ENCODE measurements at regions not wholly inside any gene's neighbourhood (a gene's known extent, or its start where the extent isn't known, plus 50 kb on each side); places are given as distances from the start of the nearest gene placed in this dataset.

- TF ChIP-seq CTCF (IDR thresholded peaks at IDR 0.05; ENCODE audit: insufficient read depth, low read length, poor library complexity, severe bottlenecking) (no peak), EZH2phosphoT487 (conservative IDR thresholded peaks at IDR 0.05; ENCODE audit: low read length) (no peak)
Observed at GRCh38 chr12:24608637-24609285, 340.1 kb downstream of the BCAT1 start.
